H1 (cell line): ENCODE measurements at regions not wholly inside any gene's neighbourhood (a gene's known extent, or its start where the extent isn't known, plus 50 kb on each side); places are given as distances from the start of the nearest gene placed in this dataset.

Source experiments
- CTCF ChIA-PET: fragments of 300-600 bp; sonication (Branson Sonifier 250); formaldehyde crosslinking; loops from one replicate; lab custom pipeline; 2021; ENCODE audit not compliant: partially characterized antibody; lab: Charles Lee
- POLR2A ChIA-PET: fragments of 300-600 bp; sonication (Branson Sonifier 250); formaldehyde crosslinking; loops from one replicate; lab custom pipeline; 2021; ENCODE audit warnings: inconsistent platforms; ENCODE audit not compliant: partially characterized antibody; lab: Charles Lee
- DNase-seq, 2 experiments: peaks; one replicate each; pipeline versions ENCODE4 v3.0.0 to v3.0.0-alpha.2; 2010 to 2022; ENCODE audit warnings: low spot score in 2 of 2, low read depth in 1 of 2, mixed read lengths in 1 of 2
- FAIRE-seq: peaks from 2 replicates; lab custom pipeline; 2011; peaks lifted over from hg19 to GRCh38; lab: Jason Lieb, UNC
- H2AFZ ChIP-seq: 2 replicates; pipeline ENCODE4 v1.8.1; 2012; ENCODE audit warnings: low read length, inconsistent platforms
- H2AK5ac ChIP-seq: 2 replicates; pipeline ENCODE4 v1.6.1; 2013; ENCODE audit warnings: low read depth, low read length
- H2BK120ac ChIP-seq: replicated peaks from 2 replicates; pipeline ENCODE3; 2013; ENCODE audit warnings: low read depth, low read length, inconsistent platforms
- H2BK12ac ChIP-seq: 2 replicates; pipeline ENCODE4 v1.6.1; 2013; ENCODE audit warnings: low read depth, low read length
- H2BK15ac ChIP-seq: 2 replicates; pipeline ENCODE4 v1.6.1; 2013; ENCODE audit warnings: low read length
- H2BK20ac ChIP-seq: 2 replicates; pipeline ENCODE4 v1.6.1; 2013; ENCODE audit warnings: low read length
- H2BK5ac ChIP-seq: 2 replicates; pipeline ENCODE4 v1.6.1; 2013; ENCODE audit warnings: low read depth, low read length
- H3K14ac ChIP-seq: 2 replicates; pipeline ENCODE4 v1.6.1; 2013; ENCODE audit warnings: inconsistent platforms; ENCODE audit not compliant: insufficient read length
- H3K18ac ChIP-seq: 2 replicates; pipeline ENCODE4 v1.6.1; 2013; ENCODE audit warnings: low read length; ENCODE audit errors: extremely low read depth
- H3K23ac ChIP-seq: 2 replicates; pipeline ENCODE4 v1.6.1; 2013; ENCODE audit warnings: inconsistent platforms; ENCODE audit not compliant: insufficient read length
- H3K23me2 ChIP-seq: 2 replicates; pipeline ENCODE4 v1.6.1; 2013; ENCODE audit warnings: low read depth, low read length
- H3K27ac ChIP-seq: 2 replicates; pipeline ENCODE4 v1.6.1; 2011; ENCODE audit warnings: low read depth, low read length, inconsistent platforms
- H3K27me3 ChIP-seq, 4 experiments: replicated peaks in 1 of 4; 1 replicate in 1 of 4; 2 replicates in 3 of 4; pipeline versions ENCODE4 v1.6.1 to v1.8.1; 2011 to 2013; ENCODE audit warnings: low read length in 3 of 4, mild to moderate bottlenecking in 3 of 4, inconsistent platforms in 2 of 4, mixed read lengths in 2 of 4, moderate library complexity in 1 of 4; ENCODE audit not compliant: control insufficient read depth in 3 of 4, insufficient read depth in 3 of 4; ENCODE audit errors: extremely low read depth in 1 of 4
- H3K36me3 ChIP-seq, 4 experiments: 2 replicates each; pipeline versions ENCODE4 v1.6.1 to v1.8.1; 2011 to 2013; ENCODE audit warnings: mild to moderate bottlenecking in 4 of 4, low read length in 3 of 4, moderate library complexity in 2 of 4, control low read depth in 1 of 4, inconsistent platforms in 1 of 4; ENCODE audit not compliant: insufficient read depth in 4 of 4, control insufficient read depth in 2 of 4
- H3K4ac ChIP-seq: replicated peaks from 2 replicates; pipeline ENCODE3; 2013; ENCODE audit warnings: low read length, low read depth, mixed read lengths, inconsistent platforms; ENCODE audit not compliant: insufficient read length
- H3K4me1 ChIP-seq, 4 experiments: replicated peaks in 1 of 4; 1 replicate in 1 of 4; 2 replicates in 3 of 4; pipeline versions ENCODE4 v1.6.1 to v1.8.1; 2011 to 2013; ENCODE audit warnings: low read length in 3 of 4, inconsistent platforms in 2 of 4, mixed read lengths in 1 of 4; ENCODE audit not compliant: insufficient read depth in 4 of 4, control insufficient read depth in 3 of 4
- H3K4me2 ChIP-seq, 2 experiments: 2 replicates each; pipeline versions ENCODE4 v1.6.1 to v1.8.1; 2011 to 2013; ENCODE audit warnings: low read depth in 2 of 2, low read length in 2 of 2, control low read depth in 1 of 2, inconsistent platforms in 1 of 2, mild to moderate bottlenecking in 1 of 2; ENCODE audit not compliant: insufficient read depth in 1 of 2
- H3K4me3 ChIP-seq, 4 experiments: fragments of 200-600, 300-600 bp in 1 of 4; sonication (generic), shearing (Covaris generic), sonication (Bioruptor Twin) in 1 of 4; 2 replicates each; pipeline versions ENCODE4 v1.5.1 to v1.8.1; 2011 to 2016; ENCODE audit warnings: low read length in 4 of 4, low read depth in 3 of 4, control low read depth in 2 of 4, inconsistent platforms in 2 of 4, mild to moderate bottlenecking in 2 of 4, mixed read lengths in 1 of 4, moderate library complexity in 1 of 4; ENCODE audit not compliant: insufficient read depth in 2 of 4; ENCODE audit errors: extremely low read depth in 1 of 4
- H3K56ac ChIP-seq: replicated peaks from 2 replicates; pipeline ENCODE3; 2013; ENCODE audit warnings: low read depth, mild to moderate bottlenecking, mixed read lengths, low read length, inconsistent platforms; ENCODE audit not compliant: insufficient read length
- H3K79me1 ChIP-seq: 2 replicates; pipeline ENCODE4 v1.6.1; 2013; ENCODE audit warnings: low read depth, low read length, control low read depth
- H3K79me2 ChIP-seq, 2 experiments: 2 replicates each; pipeline versions ENCODE4 v1.6.1 to v1.8.1; 2012 to 2013; ENCODE audit warnings: low read length in 2 of 2, mild to moderate bottlenecking in 2 of 2, inconsistent platforms in 1 of 2; ENCODE audit not compliant: insufficient read depth in 2 of 2, control insufficient read depth in 1 of 2
- H3K9ac ChIP-seq, 4 experiments: replicated peaks in 1 of 4; 1 replicate in 1 of 4; 2 replicates in 3 of 4; pipeline versions ENCODE4 v1.6.1 to v1.8.1; 2011 to 2013; ENCODE audit warnings: low read depth in 3 of 4, low read length in 3 of 4, control low read depth in 2 of 4, mild to moderate bottlenecking in 2 of 4, moderate library complexity in 2 of 4, inconsistent platforms in 1 of 4; ENCODE audit errors: extremely low read depth in 1 of 4
- H3K9me3 ChIP-seq, 2 experiments: 2 replicates each; pipeline versions ENCODE4 v1.6.1 to v1.8.1; 2012 to 2013; ENCODE audit warnings: mild to moderate bottlenecking in 2 of 2, moderate library complexity in 2 of 2, control low read depth in 1 of 2, inconsistent platforms in 1 of 2, low read depth in 1 of 2, low read length in 1 of 2, mixed read lengths in 1 of 2; ENCODE audit not compliant: insufficient read depth in 2 of 2
- H4K20me1 ChIP-seq, 2 experiments: replicated peaks in 1 of 2; 2 replicates each; pipeline versions ENCODE3 to v1.8.1; 2011 to 2013; ENCODE audit warnings: inconsistent platforms in 2 of 2, low read length in 2 of 2, mild to moderate bottlenecking in 1 of 2; ENCODE audit not compliant: insufficient read depth in 2 of 2, control insufficient read depth in 1 of 2
- H4K5ac ChIP-seq: 2 replicates; pipeline ENCODE4 v1.6.1; 2013; ENCODE audit warnings: low read length, low read depth, mixed read lengths, inconsistent platforms; ENCODE audit not compliant: insufficient read length
- H4K8ac ChIP-seq: 2 replicates; pipeline ENCODE4 v1.8.0; 2013; ENCODE audit warnings: mild to moderate bottlenecking, moderate library complexity, low read length, inconsistent platforms; ENCODE audit not compliant: insufficient read depth; ENCODE audit errors: extremely low read depth
- H4K91ac ChIP-seq: replicated peaks from 2 replicates; pipeline ENCODE3; 2013; ENCODE audit warnings: low read length, mixed read lengths, inconsistent platforms; ENCODE audit not compliant: insufficient read length
- EZH2 ChIP-seq: fragments of 200-600 bp; sonication (generic); IDR thresholded peaks from 2 replicates; pipeline ENCODE4 v1.7.1; 2012; ENCODE audit warnings: low read depth, mild to moderate bottlenecking, moderate library complexity, low read length, inconsistent platforms; ENCODE audit not compliant: severe bottlenecking
- FOSL1 ChIP-seq: IDR thresholded peaks from 2 replicates; pipeline ENCODE4 v1.6.1; 2011; ENCODE audit warnings: mild to moderate bottlenecking, low read depth, low read length, moderate library complexity; ENCODE audit not compliant: insufficient read depth
- JUN ChIP-seq: IDR thresholded peaks from 2 replicates; pipeline ENCODE4 v1.6.1; 2011; ENCODE audit warnings: low read depth, mild to moderate bottlenecking, improper control_type of control experiment, low read length
- KDM1A ChIP-seq: fragments of 200-600, 300-600 bp; sonication (generic); IDR thresholded peaks from 2 replicates; pipeline ENCODE4 v1.7.1; 2016; ENCODE audit warnings: mild to moderate bottlenecking, low read length, borderline replicate concordance
- PHF8 ChIP-seq: fragments of 200-600 bp; sonication (generic); conservative IDR thresholded peaks from 2 replicates; pipeline ENCODE4 v1.7.1; 2012; ENCODE audit warnings: low read depth, mild to moderate bottlenecking, inconsistent platforms, low read length, moderate library complexity
- RFX5 ChIP-seq: IDR thresholded peaks from 2 replicates; pipeline ENCODE4 v1.6.1; 2011; ENCODE audit warnings: low read depth, low read length, improper control_type of control experiment, borderline replicate concordance
- RNF2 ChIP-seq: fragments of 200-900, 300-1000 bp; sonication (generic); IDR thresholded peaks from 2 replicates; pipeline ENCODE4 v1.7.1; 2016; ENCODE audit warnings: borderline replicate concordance, low read depth, mild to moderate bottlenecking, antibody characterized with exemption, low read length; ENCODE audit not compliant: poor library complexity, severe bottlenecking; ENCODE audit errors: missing control alignments
- SRF ChIP-seq: IDR thresholded peaks from 2 replicates; pipeline ENCODE4 v1.6.1; 2011; ENCODE audit warnings: mild to moderate bottlenecking, low read depth, low read length, moderate library complexity
- TCF12 ChIP-seq: IDR thresholded peaks from 2 replicates; pipeline ENCODE4 v1.6.1; 2011; ENCODE audit warnings: low read depth, mild to moderate bottlenecking, low read length
- WGBS, 2 experiments: shearing (Covaris generic) in 1 of 2; methylation state at CpG; one replicate each; pipeline versions ENCODE4 v1.1.6 to v1.1.7; 2013 to 2015; ENCODE audit warnings: low lambda C conversion rate in 2 of 2, mixed read lengths in 2 of 2, inconsistent platforms in 1 of 2, low coverage in 1 of 2, missing lambda C conversion rate in 1 of 2; ENCODE audit not compliant: insufficient replicate concordance in 2 of 2, insufficient coverage in 1 of 2, insufficient read length in 1 of 2; ENCODE audit errors: extremely low coverage in 1 of 2, missing lambda C conversion rate in 1 of 2; 5-methylcytosine and 5-hydroxymethylcytosine counted together

GRCh38 chr21:39000496-39000895 lies 182.8 kb downstream of the PSMG1 start:
- no peak overlapping the region for H2AFZ ChIP-seq
- DNase-seq: no peak
- TF ChIP-seq RNF2 (no peak), SRF (no peak), FOSL1 (no peak), PHF8 (no peak), TCF12 (no peak), EZH2 (no peak), JUN (no peak), KDM1A (no peak), RFX5 (no peak)
- no peaks in the 10 kb centered on the region for H4K20me1 ChIP-seq
- no peak overlapping the region for H3K14ac ChIP-seq
- no peak overlapping the region for H2BK120ac ChIP-seq
- no peak overlapping the region for H4K5ac ChIP-seq
- no peaks in the 10 kb centered on the region for H3K36me3 ChIP-seq
- H4K8ac ChIP-seq: no peak overlapping the region
- no peak overlapping the region for H3K56ac ChIP-seq
- no peak overlapping the region for H3K9ac ChIP-seq
- no peaks in the 10 kb centered on the region for H3K79me2 ChIP-seq
- H3K23ac ChIP-seq: no peak overlapping the region
- no peak for FAIRE-seq
- ChIA-PET CTCF (interaction anchor here (0.6 kb wide), 1 partner anchor 196 kb away, joined by 3 read pairs; no protein-coding TSS in a partner anchor), POLR2A (no interaction called here)
- no peak overlapping the region for H2BK20ac ChIP-seq
- no peak overlapping the region for H2AK5ac ChIP-seq
- no peak overlapping the region for H3K4me3 ChIP-seq
- no peaks in the 10 kb centered on the region for H3K27me3 ChIP-seq
- H3K23me2 ChIP-seq: no peaks in the 10 kb centered on the region
- 0 out of 2 replicates have a peak overlapping the region, but pooled peaks have one; percentile 63 for H2BK15ac ChIP-seq
- H4K91ac ChIP-seq: peak overlapping the region; percentile 12
- H3K4me1 ChIP-seq: peaks cover 0 to 6% (median 3%) of the 10 kb centered on the region in 4 experiments; a peak in 3 of 7 replicates
- no peak overlapping the region for H3K4me2 ChIP-seq
- H3K4ac ChIP-seq: no peak overlapping the region
- H3K9me3 ChIP-seq: no peaks in the 10 kb centered on the region
- no peak overlapping the region for H3K18ac ChIP-seq
- no peak overlapping the region; the same call in 1 of the 2 replicates for H2BK5ac ChIP-seq
- 79% methylated on average over 3 of the region's 3 CpGs; no CpG with 5 or more reads in 1 of the 2 experiments for WGBS, 2 experiments
- no peaks in the 10 kb centered on the region for H3K79me1 ChIP-seq
- H2BK12ac ChIP-seq: no peak overlapping the region
- H3K27ac ChIP-seq: no peak overlapping the region
